Choroid plexus epithelial cell (primary cell): ENCODE measurements at regions not wholly inside any gene's neighbourhood (a gene's known extent, or its start where the extent isn't known, plus 50 kb on each side); places are given as distances from the start of the nearest gene placed in this dataset.

Experiments used
- DNase-seq: peaks from one replicate; pipeline ENCODE4 v3.0.0-alpha.2; 2010; ENCODE audit warnings: low read depth
- H3K4me3 ChIP-seq: 2 replicates; pipeline ENCODE4 v1.5.1; 2011; ENCODE audit warnings: low read depth, mild to moderate bottlenecking, control low read depth, low read length, moderate library complexity
- CTCF ChIP-seq: conservative IDR thresholded peaks from 2 replicates; pipeline ENCODE4 v1.5.1; 2011; ENCODE audit warnings: low read depth, mild to moderate bottlenecking, control low read depth, inconsistent platforms, low read length, moderate library complexity

GRCh38 chr2:204218040-204218439, 281.5 kb downstream of the ICOS start:
- no peak overlapping the region for H3K4me3 ChIP-seq
- TF ChIP-seq CTCF, result no peak
- no peak for DNase-seq

- no peak for TF ChIP-seq CTCF
- no peak for DNase-seq
- H3K4me3 ChIP-seq, result no peak overlapping the region
These were observed 282.6 kb downstream of the ICOS start for GRCh38 chr2:204219196-204219595.

- no peak for DNase-seq
- no peak overlapping the region for H3K4me3 ChIP-seq
- no peak for TF ChIP-seq CTCF
These were observed 284.3 kb downstream of the ICOS start for GRCh38 chr2:204220896-204221295.

- DNase-seq, result no peak
- no peak overlapping the region for H3K4me3 ChIP-seq
- no peak for TF ChIP-seq CTCF
These were observed 286.5 kb downstream of the ICOS start for GRCh38 chr2:204223046-204223445.

GRCh38 chr2:204223544-204223943, 287.0 kb downstream of the ICOS start:
- TF ChIP-seq CTCF, result no peak
- no peak for DNase-seq
- no peak overlapping the region for H3K4me3 ChIP-seq

GRCh38 chr2:204225671-204226073, 289.1 kb downstream of the ICOS start:
- TF ChIP-seq CTCF, result no peak
- DNase-seq, result no peak
- H3K4me3 ChIP-seq, result no peak overlapping the region

- TF ChIP-seq CTCF, result no peak
- no peak for DNase-seq
- no peak overlapping the region for H3K4me3 ChIP-seq
These were observed 289.8 kb downstream of the ICOS start for GRCh38 chr2:204226305-204226880.
